ENCODE measurements at regions not wholly inside any gene's neighbourhood (a gene's known extent, or its start where the extent isn't known, plus 50 kb on each side); places are given as distances from the start of the nearest gene placed in this dataset.

DNA sequence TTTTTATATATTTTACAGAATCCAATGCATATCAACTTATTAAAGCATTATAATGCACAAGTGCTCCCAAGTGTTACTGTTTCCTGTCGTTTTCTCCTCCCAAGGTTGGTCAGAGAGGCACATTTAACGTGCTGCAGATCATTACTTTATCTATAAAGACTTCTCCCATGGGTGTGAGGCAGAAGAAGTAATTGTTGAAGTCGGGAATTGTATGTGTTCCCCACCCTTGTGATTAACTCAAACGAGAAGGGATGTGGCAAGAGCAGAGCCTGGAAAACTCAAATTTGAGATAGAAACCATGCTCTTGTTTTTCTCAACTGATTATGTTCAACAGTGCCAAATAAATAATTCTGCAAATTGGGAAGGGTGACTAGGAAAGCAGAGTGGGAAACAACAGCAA lies 412.5 kb upstream of the ADAMTS5 start:
- no peaks in the 10 kb centered on the region for H3K36me3 ChIP-seq (replicated peaks in 1 of 2; ENCODE audit: control extremely low read depth in 1 of 2, control insufficient read depth in 1 of 2, extremely low read depth in 1 of 2, insufficient read depth in 2 of 2, low read length in 1 of 2)
- H3K4me2 ChIP-seq (replicated peaks; ENCODE audit: low read depth, low read length, poor library complexity, severe bottlenecking): no peak overlapping the region
- intact Hi-C loops (cut with micrococcal nuclease): no loop called here
- Mint-ChIP-seq H3K27ac (no peak overlapping the region), H3K9me3 (ENCODE audit: insufficient read depth) (peaks cover 3% of the 10 kb centered on the region), H3K27me3 (no peaks in the 10 kb centered on the region), H3K4me1 (no peaks in the 10 kb centered on the region), H3K4me3 (no peak overlapping the region)
- TF ChIP-seq, protein P1, sequence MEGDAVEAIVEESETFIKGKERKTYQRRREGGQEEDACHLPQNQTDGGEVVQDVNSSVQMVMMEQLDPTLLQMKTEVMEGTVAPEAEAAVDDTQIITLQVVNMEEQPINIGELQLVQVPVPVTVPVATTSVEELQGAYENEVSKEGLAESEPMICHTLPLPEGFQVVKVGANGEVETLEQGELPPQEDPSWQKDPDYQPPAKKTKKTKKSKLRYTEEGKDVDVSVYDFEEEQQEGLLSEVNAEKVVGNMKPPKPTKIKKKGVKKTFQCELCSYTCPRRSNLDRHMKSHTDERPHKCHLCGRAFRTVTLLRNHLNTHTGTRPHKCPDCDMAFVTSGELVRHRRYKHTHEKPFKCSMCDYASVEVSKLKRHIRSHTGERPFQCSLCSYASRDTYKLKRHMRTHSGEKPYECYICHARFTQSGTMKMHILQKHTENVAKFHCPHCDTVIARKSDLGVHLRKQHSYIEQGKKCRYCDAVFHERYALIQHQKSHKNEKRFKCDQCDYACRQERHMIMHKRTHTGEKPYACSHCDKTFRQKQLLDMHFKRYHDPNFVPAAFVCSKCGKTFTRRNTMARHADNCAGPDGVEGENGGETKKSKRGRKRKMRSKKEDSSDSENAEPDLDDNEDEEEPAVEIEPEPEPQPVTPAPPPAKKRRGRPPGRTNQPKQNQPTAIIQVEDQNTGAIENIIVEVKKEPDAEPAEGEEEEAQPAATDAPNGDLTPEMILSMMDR (IDR thresholded peaks at IDR 0.05): no peak
- TF ChIP-seq EZH2 (IDR thresholded peaks at IDR 0.05; ENCODE audit: borderline replicate concordance, insufficient read depth, low read depth, low read length, poor library complexity, severe bottlenecking): no peak
- H2AFZ ChIP-seq (ENCODE audit: insufficient read depth, low read depth, low read length, poor library complexity, severe bottlenecking): no peak overlapping the region
- CTCF ChIA-PET: no interaction called here
- H3K27ac ChIP-seq (ENCODE audit: low read length in 2 of 2): no peak overlapping the region
- H3K9ac ChIP-seq (ENCODE audit: low read length): no peak overlapping the region
- DNase-seq (no peak), ATAC-seq (ENCODE audit: low read depth) (no peak)
- H3K4me3 ChIP-seq (ENCODE audit: control extremely low read depth in 1 of 5, extremely low read depth in 1 of 5, insufficient read depth in 1 of 5, low read depth in 2 of 5, low read length in 4 of 5): no peak overlapping the region
- no peaks in the 10 kb centered on the region for H3K27me3 ChIP-seq (replicated peaks in 1 of 4; ENCODE audit: control extremely low read depth in 1 of 4, control insufficient read depth in 3 of 4, insufficient read depth in 4 of 4, low read length in 3 of 4)
- no peaks in the 10 kb centered on the region for H4K20me1 ChIP-seq (ENCODE audit: control insufficient read depth, insufficient read depth, low read length, poor library complexity, severe bottlenecking)
- H3K4me1 ChIP-seq (ENCODE audit: control insufficient read depth in 2 of 2, insufficient read depth in 2 of 2, low read length in 2 of 2): no peaks in the 10 kb centered on the region
- no peaks in the 10 kb centered on the region for H3K79me2 ChIP-seq (ENCODE audit: control insufficient read depth, insufficient read depth, low read length)
- 40% methylated on average over 1 of the region's 4 CpGs for WGBS (ENCODE audit: insufficient coverage)
- H3K9me3 ChIP-seq (ENCODE audit: control extremely low read depth in 1 of 3, control insufficient read depth in 2 of 3, insufficient read depth in 1 of 3, low read length in 2 of 3): no peaks in the 10 kb centered on the region
- POLR2A ChIA-PET: no interaction called here

DNA sequence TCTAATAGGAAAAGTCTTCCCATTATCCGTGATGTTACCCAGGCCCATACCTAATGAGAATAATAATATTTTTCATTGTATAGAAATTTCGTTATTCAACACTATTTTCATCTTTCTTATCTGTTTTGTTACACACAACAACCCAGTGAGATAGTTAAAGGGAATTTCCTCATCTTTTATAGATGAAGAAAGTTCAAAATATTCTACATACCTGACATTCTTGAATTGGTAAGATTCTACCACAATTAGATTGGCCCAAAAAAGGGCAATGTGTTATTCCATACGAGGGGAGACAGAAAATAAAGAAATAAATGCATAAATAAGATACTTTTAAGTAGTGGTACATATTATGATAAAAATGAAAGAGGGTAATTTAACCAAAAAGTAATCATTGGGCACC lies 405.5 kb upstream of the ADAMTS5 start:
- no peak overlapping the region for H3K4me3 Mint-ChIP-seq
- no peak overlapping the region for H3K27ac ChIP-seq (ENCODE audit: low read length in 2 of 2)
- no peak overlapping the region for H3K9ac ChIP-seq (ENCODE audit: low read length)
- peaks cover 0 to 4% (median 2%) of the 10 kb centered on the region in 3 donors for H3K9me3 ChIP-seq (ENCODE audit: control extremely low read depth in 1 of 3, control insufficient read depth in 2 of 3, insufficient read depth in 1 of 3, low read length in 2 of 3)
- intact Hi-C loops (cut with micrococcal nuclease): no loop called here
- no peak overlapping the region for H3K27ac Mint-ChIP-seq
- no peak for DNase-seq
- no peak overlapping the region for H3K4me2 ChIP-seq (replicated peaks; ENCODE audit: low read depth, low read length, poor library complexity, severe bottlenecking)
- H3K36me3 ChIP-seq (replicated peaks in 1 of 2; ENCODE audit: control extremely low read depth in 1 of 2, control insufficient read depth in 1 of 2, extremely low read depth in 1 of 2, insufficient read depth in 2 of 2, low read length in 1 of 2): no peaks in the 10 kb centered on the region
- ChIA-PET CTCF (no interaction called here), POLR2A (no interaction called here)
- no peaks in the 10 kb centered on the region for H3K27me3 Mint-ChIP-seq
- peaks cover 7% of the 10 kb centered on the region for H3K9me3 Mint-ChIP-seq (ENCODE audit: insufficient read depth)
- no peaks in the 10 kb centered on the region for H3K4me1 Mint-ChIP-seq
- ATAC-seq (ENCODE audit: low read depth): no peak
- no peaks in the 10 kb centered on the region for H3K27me3 ChIP-seq (replicated peaks in 1 of 4; ENCODE audit: control extremely low read depth in 1 of 4, control insufficient read depth in 3 of 4, insufficient read depth in 4 of 4, low read length in 3 of 4)
- no peak for TF ChIP-seq EZH2 (IDR thresholded peaks at IDR 0.05; ENCODE audit: borderline replicate concordance, insufficient read depth, low read depth, low read length, poor library complexity, severe bottlenecking)
- TF ChIP-seq, protein P1 (IDR thresholded peaks at IDR 0.05): no peak
- no peaks in the 10 kb centered on the region for H3K79me2 ChIP-seq (ENCODE audit: control insufficient read depth, insufficient read depth, low read length)
- no peaks in the 10 kb centered on the region for H3K4me1 ChIP-seq (ENCODE audit: control insufficient read depth in 2 of 2, insufficient read depth in 2 of 2, low read length in 2 of 2)
- no CpG with 5 or more reads among the region's 3 CpGs for WGBS (ENCODE audit: insufficient coverage)
- no peak overlapping the region for H2AFZ ChIP-seq (ENCODE audit: insufficient read depth, low read depth, low read length, poor library complexity, severe bottlenecking)
- no peak overlapping the region for H3K4me3 ChIP-seq (ENCODE audit: control extremely low read depth in 1 of 5, extremely low read depth in 1 of 5, insufficient read depth in 1 of 5, low read depth in 2 of 5, low read length in 4 of 5)
- H4K20me1 ChIP-seq (ENCODE audit: control insufficient read depth, insufficient read depth, low read length, poor library complexity, severe bottlenecking): no peaks in the 10 kb centered on the region
